IMR-90 (cell line): ENCODE measurements at regions not wholly inside any gene's neighbourhood (a gene's known extent, or its start where the extent isn't known, plus 50 kb on each side); places are given as distances from the start of the nearest gene placed in this dataset.

ENCODE experiments used
- ATAC-seq: fragments of 200-7000 bp; cut with Tn5 transposase; 2 replicates; pipeline ENCODE4 v1.9.1; 2020; ENCODE audit warnings: low read depth, mild to moderate bottlenecking, moderate library complexity
- BruUV-seq: library from RNA; stranded (reverse); fragments of 400-500 nt; replicated peaks from 2 replicates; lab custom pipeline; 2021; lab: Mats Ljungman, UMichigan
- CTCF ChIA-PET: fragments of 300-600 bp; formaldehyde crosslinking; extraction: SDS; loops from one replicate; lab custom pipeline; 2021; ENCODE audit warnings: antibody characterized with exemption; lab: Yijun Ruan, JAX
- POLR2A ChIA-PET: fragments of 300-600 bp; sonication (Branson Sonifier 250); formaldehyde crosslinking; loops from one replicate; lab custom pipeline; 2022; ENCODE audit warnings: antibody characterized with exemption; ENCODE audit not compliant: unreplicated experiment; lab: Charles Lee
- DNase-seq: peaks from one replicate; pipeline ENCODE4 v3.0.0; 2013
- H2AFZ ChIP-seq: replicated peaks from 2 replicates; pipeline ENCODE3; 2013; ENCODE audit warnings: low read length, mild to moderate bottlenecking; ENCODE audit not compliant: poor library complexity
- H2AK5ac ChIP-seq: 2 replicates; pipeline ENCODE4 v1.6.1; 2013; ENCODE audit warnings: low read depth, low read length, inconsistent platforms
- H2AK9ac ChIP-seq: replicated peaks from 2 replicates; pipeline ENCODE3; 2013; ENCODE audit warnings: mild to moderate bottlenecking, low read depth, low read length, moderate library complexity; ENCODE audit not compliant: poor library complexity
- H2BK120ac ChIP-seq: 2 replicates; pipeline ENCODE4 v1.6.1; 2013; ENCODE audit warnings: low read depth, low read length, inconsistent platforms
- H2BK15ac ChIP-seq: 3 replicates; pipeline ENCODE4 v1.6.1; 2013; ENCODE audit warnings: low read depth, low read length, inconsistent platforms
- H2BK20ac ChIP-seq: 2 replicates; pipeline ENCODE4 v1.6.1; 2013; ENCODE audit warnings: low read depth, mild to moderate bottlenecking, inconsistent platforms, low read length, moderate library complexity
- H2BK5ac ChIP-seq: 2 replicates; pipeline ENCODE4 v1.6.1; 2013; ENCODE audit warnings: mild to moderate bottlenecking, low read depth, low read length, inconsistent platforms; ENCODE audit not compliant: poor library complexity, severe bottlenecking
- H3K14ac ChIP-seq: replicated peaks from 2 replicates; pipeline ENCODE4 v1.6.1; 2013; ENCODE audit warnings: low read depth, low read length, inconsistent platforms
- H3K18ac ChIP-seq: 2 replicates; pipeline ENCODE4 v1.6.1; 2013; ENCODE audit warnings: low read depth, low read length, control low read depth
- H3K23ac ChIP-seq: 2 replicates; pipeline ENCODE4 v1.6.1; 2013; ENCODE audit warnings: low read depth, low read length, inconsistent platforms
- H3K27ac ChIP-seq: 2 replicates; pipeline ENCODE4 v1.5.1; 2013; ENCODE audit warnings: mild to moderate bottlenecking, control low read depth, low read length; ENCODE audit not compliant: insufficient read depth
- H3K27me3 ChIP-seq: 2 replicates; pipeline ENCODE4 v1.6.1; 2013; ENCODE audit warnings: low read length; ENCODE audit not compliant: control insufficient read depth, insufficient read depth
- H3K36me3 ChIP-seq: 2 replicates; pipeline ENCODE4 v1.6.1; 2013; ENCODE audit warnings: low read length, mixed read lengths; ENCODE audit not compliant: control insufficient read depth, insufficient read depth
- H3K4ac ChIP-seq: 2 replicates; pipeline ENCODE4 v1.6.1; 2013; ENCODE audit warnings: low read depth, low read length, inconsistent platforms
- H3K4me1 ChIP-seq: 2 replicates; pipeline ENCODE4 v1.6.1; 2013; ENCODE audit warnings: low read length, mixed read lengths; ENCODE audit not compliant: control insufficient read depth, insufficient read depth
- H3K4me2 ChIP-seq: 2 replicates; pipeline ENCODE4 v1.6.1; 2013; ENCODE audit warnings: low read depth, mild to moderate bottlenecking, control low read depth, low read length, moderate library complexity
- H3K4me3 ChIP-seq: 2 replicates; pipeline ENCODE4 v1.5.1; 2013; ENCODE audit warnings: low read depth, mild to moderate bottlenecking, control low read depth, low read length, moderate library complexity; ENCODE audit not compliant: insufficient read depth
- H3K56ac ChIP-seq: 2 replicates; pipeline ENCODE4 v1.6.1; 2013; ENCODE audit warnings: low read length, inconsistent platforms; ENCODE audit not compliant: insufficient read depth; ENCODE audit errors: extremely low read depth
- H3K79me1 ChIP-seq, 2 experiments: 2 replicates each; pipeline ENCODE4 v1.6.1; 2013; ENCODE audit warnings: low read length in 2 of 2, inconsistent platforms in 1 of 2, low read depth in 1 of 2
- H3K9ac ChIP-seq: 2 replicates; pipeline ENCODE4 v1.6.1; 2013; ENCODE audit warnings: low read depth, low read length, control low read depth
- H3K9me1 ChIP-seq: 2 replicates; pipeline ENCODE4 v1.6.1; 2013; ENCODE audit warnings: low read length, inconsistent platforms; ENCODE audit not compliant: insufficient read depth
- H3K9me3 ChIP-seq: 2 replicates; pipeline ENCODE4 v1.6.1; 2013; ENCODE audit warnings: low read length; ENCODE audit not compliant: control insufficient read depth, insufficient read depth
- H4K20me1 ChIP-seq: 2 replicates; pipeline ENCODE4 v1.6.1; 2013; ENCODE audit warnings: low read length, inconsistent platforms; ENCODE audit not compliant: insufficient read depth
- H4K5ac ChIP-seq: 2 replicates; pipeline ENCODE4 v1.6.1; 2013; ENCODE audit warnings: mild to moderate bottlenecking, low read depth, low read length, control low read depth
- H4K8ac ChIP-seq, 2 experiments: 2 replicates each; pipeline ENCODE4 v1.6.1; 2013; ENCODE audit warnings: low read depth in 2 of 2, low read length in 2 of 2, control low read depth in 1 of 2, inconsistent platforms in 1 of 2
- H4K91ac ChIP-seq: 2 replicates; pipeline ENCODE4 v1.6.1; 2013; ENCODE audit warnings: low read depth, low read length, inconsistent platforms; ENCODE audit not compliant: insufficient read depth
- BHLHE40 ChIP-seq: fragments of 150-350 bp; IDR thresholded peaks from 2 replicates; pipeline ENCODE4 v1.6.1; 2016; ENCODE audit warnings: mild to moderate bottlenecking, low read depth, low read length
- CEBPB ChIP-seq: IDR thresholded peaks from 2 replicates; pipeline ENCODE4 v1.6.1; 2012; ENCODE audit warnings: low read depth, low read length, improper control_type of control experiment
- CHD1 ChIP-seq: IDR thresholded peaks from 2 replicates; pipeline ENCODE4 v1.6.1; 2012; ENCODE audit warnings: low read depth, low read length, improper control_type of control experiment
- FOS ChIP-seq: fragments of 150-350 bp; IDR thresholded peaks from 2 replicates; pipeline ENCODE4 v1.6.1; 2016; ENCODE audit warnings: low read depth, low read length
- MAFK ChIP-seq: IDR thresholded peaks from 2 replicates; pipeline ENCODE4 v1.6.1; 2012; ENCODE audit warnings: low read depth, low read length, improper control_type of control experiment
- MAZ ChIP-seq: IDR thresholded peaks from 2 replicates; pipeline ENCODE4 v1.6.1; 2012; ENCODE audit warnings: low read depth, mild to moderate bottlenecking, low read length, improper control_type of control experiment, moderate library complexity, borderline replicate concordance
- MXI1 ChIP-seq: IDR thresholded peaks from 2 replicates; pipeline ENCODE4 v1.6.1; 2012; ENCODE audit warnings: low read depth, mild to moderate bottlenecking, low read length, moderate library complexity, borderline replicate concordance
- NFE2L2 ChIP-seq: fragments of 150-350 bp; IDR thresholded peaks from 2 replicates; pipeline ENCODE4 v1.6.1; 2016; ENCODE audit warnings: low read depth, mild to moderate bottlenecking, low read length
- POLR2A ChIP-seq: IDR thresholded peaks from 2 replicates; pipeline ENCODE4 v1.6.1; 2012; ENCODE audit warnings: mild to moderate bottlenecking, low read depth, low read length
- RAD21 ChIP-seq: IDR thresholded peaks from 2 replicates; pipeline ENCODE4 v1.6.1; 2012; ENCODE audit warnings: low read length, improper control_type of control experiment
- RCOR1 ChIP-seq: IDR thresholded peaks from 2 replicates; pipeline ENCODE4 v1.6.1; 2012; ENCODE audit warnings: mild to moderate bottlenecking, low read length, improper control_type of control experiment; ENCODE audit not compliant: insufficient replicate concordance
- RFX5 ChIP-seq: IDR thresholded peaks from 2 replicates; pipeline ENCODE4 v1.8.0; 2012; ENCODE audit warnings: low read depth, mild to moderate bottlenecking, low read length, moderate library complexity
- SMC3 ChIP-seq: fragments of 150-350 bp; IDR thresholded peaks from 2 replicates; pipeline ENCODE4 v1.6.1; 2016; ENCODE audit warnings: low read depth, mild to moderate bottlenecking, antibody characterized with exemption, low read length, moderate library complexity
- WGBS, 2 experiments: methylation state at CpG; one replicate each; pipeline versions ENCODE4 v1.1.5 to v1.1.7; 2013; ENCODE audit warnings: missing lambda C conversion rate in 2 of 2; ENCODE audit not compliant: insufficient read length in 1 of 2; ENCODE audit errors: extremely low coverage in 2 of 2; 5-methylcytosine and 5-hydroxymethylcytosine counted together
- dilution Hi-C: fragments of 300-500 bp; cut with HindIII; formaldehyde crosslinking; loops from one replicate; pipeline ENCODE4 v1.14.3; 2018; ENCODE audit warnings: low sequenced_read_pairs; ENCODE audit not compliant: unreplicated experiment
- in situ Hi-C: fragments of 300-500 bp; cut with MboI; formaldehyde crosslinking; loops from 3 replicates; pipeline ENCODE4 v1.14.3; 2019; ENCODE audit warnings: low sequenced_read_pairs, inconsistent platforms, mixed read lengths
- intact Hi-C: fragments of 100-400 bp; cut with micrococcal nuclease; formaldehyde crosslinking; loops from 2 replicates; pipeline ENCODE4 v1.10.0; 2022
- TF ChIP-seq, protein P1 (sequence below): fragments of 150-350 bp; IDR thresholded peaks from 2 replicates; pipeline ENCODE4 v1.6.1; 2017; ENCODE audit warnings: mild to moderate bottlenecking, antibody characterized with exemption, low read length, low read depth
- TF ChIP-seq, protein P2 (sequence below): fragments of 150-350 bp; IDR thresholded peaks from 2 replicates; pipeline ENCODE4 v1.6.1; 2016; ENCODE audit warnings: low read depth, mild to moderate bottlenecking, low read length, moderate library complexity, borderline replicate concordance
- TF ChIP-seq, protein P3 (sequence below): conservative IDR thresholded peaks from 2 replicates; pipeline ENCODE4 v1.5.1; 2012; ENCODE audit warnings: mild to moderate bottlenecking, low read depth, low read length, improper control_type of control experiment

DNA sequence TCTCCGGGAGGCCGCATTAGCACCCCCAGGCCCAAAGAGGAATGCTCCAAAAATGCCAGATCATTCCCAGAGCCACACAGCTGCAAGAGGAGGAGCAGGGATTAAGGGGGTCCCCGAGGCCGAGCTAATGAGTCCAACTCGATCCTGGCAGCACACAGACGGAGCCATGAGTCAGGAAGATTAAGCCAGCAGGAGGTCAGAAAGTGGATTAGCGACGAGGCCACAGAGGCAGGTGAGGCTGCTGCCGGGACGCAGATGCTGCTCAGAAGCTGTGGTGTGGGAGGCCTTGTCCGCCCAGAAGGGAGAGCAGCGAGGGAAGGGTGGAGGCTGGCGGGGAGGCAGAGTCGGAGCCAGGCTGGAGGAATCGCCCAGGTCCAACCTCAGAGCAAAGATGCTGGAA lies 120.5 kb downstream of the SHANK2 start:
- H3K14ac ChIP-seq: no peak overlapping the region
- WGBS, 2 experiments: 38% methylated on average over 6 of the region's 15 CpGs; no CpG with 5 or more reads in 1 of the 2 experiments
- no peak overlapping the region for H3K4me2 ChIP-seq
- DNase-seq (no peak), ATAC-seq (no peak)
- no peak overlapping the region for H2AK9ac ChIP-seq
- H2AK5ac ChIP-seq: no peak overlapping the region
- BruUV-seq: no TSS peak
- no peak overlapping the region for H4K8ac ChIP-seq
- no peak overlapping the region for H3K23ac ChIP-seq
- no peak overlapping the region for H3K27ac ChIP-seq
- intact Hi-C loops: no loop called here
- no peak overlapping the region for H2BK20ac ChIP-seq
- no peak overlapping the region for H3K9ac ChIP-seq
- H3K27me3 ChIP-seq: no peaks in the 10 kb centered on the region
- H3K36me3 ChIP-seq: peaks cover 8% of the 10 kb centered on the region; the same call in 1 of the 2 replicates
- no peak overlapping the region for H2BK15ac ChIP-seq
- H2AFZ ChIP-seq: no peak overlapping the region
- dilution Hi-C loops: no loop called here
- H3K79me1 ChIP-seq: no peaks in the 10 kb centered on the region
- peaks cover 2% of the 10 kb centered on the region; the same call in 1 of the 2 replicates for H3K9me3 ChIP-seq
- no peaks in the 10 kb centered on the region; the same call in 1 of the 2 replicates for H4K20me1 ChIP-seq
- H3K4ac ChIP-seq: no peak overlapping the region
- POLR2A ChIA-PET: no interaction called here
- H2BK5ac ChIP-seq: no peak overlapping the region
- CTCF ChIA-PET: no interaction called here
- H4K5ac ChIP-seq: no peak overlapping the region
- H3K56ac ChIP-seq: no peak overlapping the region
- in situ Hi-C loops: no loop called here
- H3K18ac ChIP-seq: no peak overlapping the region
- no peaks in the 10 kb centered on the region for H3K4me1 ChIP-seq
- H3K9me1 ChIP-seq: no peaks in the 10 kb centered on the region
- TF ChIP-seq RCOR1 (no peak), MAFK (no peak), RAD21 (no peak), BHLHE40 (no peak), FOS (no peak), SMC3 (no peak), CHD1 (no peak), MAZ (no peak), MXI1 (no peak), NFE2L2 (no peak), RFX5 (no peak), CEBPB (no peak), POLR2A (no peak)
- TF ChIP-seq, protein P1, sequence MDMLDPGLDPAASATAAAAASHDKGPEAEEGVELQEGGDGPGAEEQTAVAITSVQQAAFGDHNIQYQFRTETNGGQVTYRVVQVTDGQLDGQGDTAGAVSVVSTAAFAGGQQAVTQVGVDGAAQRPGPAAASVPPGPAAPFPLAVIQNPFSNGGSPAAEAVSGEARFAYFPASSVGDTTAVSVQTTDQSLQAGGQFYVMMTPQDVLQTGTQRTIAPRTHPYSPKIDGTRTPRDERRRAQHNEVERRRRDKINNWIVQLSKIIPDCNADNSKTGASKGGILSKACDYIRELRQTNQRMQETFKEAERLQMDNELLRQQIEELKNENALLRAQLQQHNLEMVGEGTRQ: no peak
- TF ChIP-seq, protein P2, sequence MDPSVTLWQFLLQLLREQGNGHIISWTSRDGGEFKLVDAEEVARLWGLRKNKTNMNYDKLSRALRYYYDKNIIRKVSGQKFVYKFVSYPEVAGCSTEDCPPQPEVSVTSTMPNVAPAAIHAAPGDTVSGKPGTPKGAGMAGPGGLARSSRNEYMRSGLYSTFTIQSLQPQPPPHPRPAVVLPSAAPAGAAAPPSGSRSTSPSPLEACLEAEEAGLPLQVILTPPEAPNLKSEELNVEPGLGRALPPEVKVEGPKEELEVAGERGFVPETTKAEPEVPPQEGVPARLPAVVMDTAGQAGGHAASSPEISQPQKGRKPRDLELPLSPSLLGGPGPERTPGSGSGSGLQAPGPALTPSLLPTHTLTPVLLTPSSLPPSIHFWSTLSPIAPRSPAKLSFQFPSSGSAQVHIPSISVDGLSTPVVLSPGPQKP: no peak
- TF ChIP-seq, protein P3, sequence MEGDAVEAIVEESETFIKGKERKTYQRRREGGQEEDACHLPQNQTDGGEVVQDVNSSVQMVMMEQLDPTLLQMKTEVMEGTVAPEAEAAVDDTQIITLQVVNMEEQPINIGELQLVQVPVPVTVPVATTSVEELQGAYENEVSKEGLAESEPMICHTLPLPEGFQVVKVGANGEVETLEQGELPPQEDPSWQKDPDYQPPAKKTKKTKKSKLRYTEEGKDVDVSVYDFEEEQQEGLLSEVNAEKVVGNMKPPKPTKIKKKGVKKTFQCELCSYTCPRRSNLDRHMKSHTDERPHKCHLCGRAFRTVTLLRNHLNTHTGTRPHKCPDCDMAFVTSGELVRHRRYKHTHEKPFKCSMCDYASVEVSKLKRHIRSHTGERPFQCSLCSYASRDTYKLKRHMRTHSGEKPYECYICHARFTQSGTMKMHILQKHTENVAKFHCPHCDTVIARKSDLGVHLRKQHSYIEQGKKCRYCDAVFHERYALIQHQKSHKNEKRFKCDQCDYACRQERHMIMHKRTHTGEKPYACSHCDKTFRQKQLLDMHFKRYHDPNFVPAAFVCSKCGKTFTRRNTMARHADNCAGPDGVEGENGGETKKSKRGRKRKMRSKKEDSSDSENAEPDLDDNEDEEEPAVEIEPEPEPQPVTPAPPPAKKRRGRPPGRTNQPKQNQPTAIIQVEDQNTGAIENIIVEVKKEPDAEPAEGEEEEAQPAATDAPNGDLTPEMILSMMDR: no peak
- H3K4me3 ChIP-seq: no peak overlapping the region
- H4K91ac ChIP-seq: no peak overlapping the region
- no peak overlapping the region for H2BK120ac ChIP-seq
